Cardiac muscle cell (in vitro differentiated cells and primary cell): ENCODE measurements at regions not wholly inside any gene's neighbourhood (a gene's known extent, or its start where the extent isn't known, plus 50 kb on each side); places are given as distances from the start of the nearest gene placed in this dataset.

Source experiments
- DNase-seq, 2 donors: peaks; one replicate each; pipeline versions ENCODE4 v3.0.0 to v3.0.0-alpha.2; 2010 to 2017; ENCODE audit warnings: low read depth in 1 of 2, low spot score in 1 of 2
- H3K27ac ChIP-seq: fragments of 200-600 bp; sonication (generic); 2 replicates; pipeline ENCODE4 v1.5.1; 2016
- H3K27me3 ChIP-seq: fragments of 200-600 bp; sonication (generic); 2 replicates; pipeline ENCODE4 v1.6.0; 2016; ENCODE audit warnings: control low read depth
- H3K36me3 ChIP-seq: fragments of 200-600 bp; sonication (generic); 2 replicates; pipeline ENCODE4 v1.5.1; 2016; ENCODE audit warnings: control low read depth
- H3K4me1 ChIP-seq: fragments of 200-600 bp; sonication (generic); 2 replicates; pipeline ENCODE4 v1.8.1; 2017; ENCODE audit warnings: low read depth, mild to moderate bottlenecking, mixed run types
- H3K4me3 ChIP-seq: fragments of 200-600 bp; sonication (generic); 2 replicates; pipeline ENCODE4 v1.5.1; 2016; ENCODE audit warnings: mild to moderate bottlenecking
- H3K9me3 ChIP-seq: fragments of 200-600 bp; sonication (generic); 2 replicates; pipeline ENCODE4 v1.5.1; 2017; ENCODE audit warnings: low read depth, mild to moderate bottlenecking, control low read depth
- TF ChIP-seq, protein P1 (sequence below): IDR thresholded peaks from 2 replicates; pipeline ENCODE4 v1.5.1; 2012; ENCODE audit warnings: low read depth, mild to moderate bottlenecking, low read length

DNA sequence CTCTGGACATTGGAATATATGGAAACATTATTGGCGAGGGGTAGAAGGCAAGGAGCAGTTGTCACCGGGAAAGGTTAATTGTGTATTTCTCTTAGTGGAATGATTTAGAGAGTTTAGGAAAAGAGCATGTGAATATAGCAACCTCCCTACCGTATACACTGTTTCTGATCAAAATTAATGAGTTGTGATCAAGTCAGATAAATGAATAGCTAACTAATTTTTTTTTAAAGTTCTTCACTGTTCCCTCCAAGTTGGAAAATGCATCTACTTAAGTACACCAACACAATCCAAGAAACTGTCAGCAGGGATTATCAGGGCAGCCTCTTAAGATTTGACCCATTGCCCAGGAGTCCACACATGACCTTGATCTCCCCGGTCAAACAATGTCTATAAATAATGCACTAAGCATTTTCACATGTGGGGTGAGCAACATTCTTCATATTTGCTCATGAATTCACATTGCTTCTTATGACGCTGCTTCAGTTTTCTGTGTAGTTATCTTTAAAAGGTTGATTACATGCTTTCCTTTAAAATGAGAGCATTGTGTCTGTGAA lies 680.8 kb upstream of the NRSN1 start:
- no peak overlapping the region for H3K4me3 ChIP-seq
- TF ChIP-seq, protein P1, sequence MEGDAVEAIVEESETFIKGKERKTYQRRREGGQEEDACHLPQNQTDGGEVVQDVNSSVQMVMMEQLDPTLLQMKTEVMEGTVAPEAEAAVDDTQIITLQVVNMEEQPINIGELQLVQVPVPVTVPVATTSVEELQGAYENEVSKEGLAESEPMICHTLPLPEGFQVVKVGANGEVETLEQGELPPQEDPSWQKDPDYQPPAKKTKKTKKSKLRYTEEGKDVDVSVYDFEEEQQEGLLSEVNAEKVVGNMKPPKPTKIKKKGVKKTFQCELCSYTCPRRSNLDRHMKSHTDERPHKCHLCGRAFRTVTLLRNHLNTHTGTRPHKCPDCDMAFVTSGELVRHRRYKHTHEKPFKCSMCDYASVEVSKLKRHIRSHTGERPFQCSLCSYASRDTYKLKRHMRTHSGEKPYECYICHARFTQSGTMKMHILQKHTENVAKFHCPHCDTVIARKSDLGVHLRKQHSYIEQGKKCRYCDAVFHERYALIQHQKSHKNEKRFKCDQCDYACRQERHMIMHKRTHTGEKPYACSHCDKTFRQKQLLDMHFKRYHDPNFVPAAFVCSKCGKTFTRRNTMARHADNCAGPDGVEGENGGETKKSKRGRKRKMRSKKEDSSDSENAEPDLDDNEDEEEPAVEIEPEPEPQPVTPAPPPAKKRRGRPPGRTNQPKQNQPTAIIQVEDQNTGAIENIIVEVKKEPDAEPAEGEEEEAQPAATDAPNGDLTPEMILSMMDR: no peak
- peak; percentile 11 to 63 for DNase-seq
- H3K27ac ChIP-seq: peak overlapping the region; percentile 31
- no peaks in the 10 kb centered on the region for H3K36me3 ChIP-seq
- no peaks in the 10 kb centered on the region for H3K27me3 ChIP-seq
- H3K9me3 ChIP-seq: no peaks in the 10 kb centered on the region
- peaks cover 18% of the 10 kb centered on the region for H3K4me1 ChIP-seq

DNA sequence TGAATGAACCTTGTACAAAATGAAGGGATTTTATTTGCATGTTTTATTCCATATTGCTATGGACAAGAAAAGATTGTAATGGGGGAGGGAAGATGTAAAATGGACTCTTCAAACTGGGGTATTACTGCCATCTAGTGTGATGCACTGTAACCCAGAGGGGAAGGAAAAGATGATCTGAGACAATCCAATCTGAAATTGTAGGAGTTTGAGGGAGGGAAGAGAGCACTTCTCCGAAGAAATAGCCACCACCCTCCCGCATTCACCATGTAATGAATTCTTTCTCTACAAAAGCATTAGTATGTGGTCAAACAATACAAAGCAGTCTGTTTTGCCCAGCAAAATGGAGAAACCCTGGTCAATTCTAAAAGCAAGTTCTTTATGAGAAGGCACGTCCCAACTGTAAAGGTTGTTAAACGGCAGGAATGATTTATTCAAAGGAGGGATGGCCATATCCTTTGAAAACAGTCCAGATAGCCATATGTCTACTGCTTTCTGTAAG lies 679.5 kb upstream of the NRSN1 start:
- Histone ChIP-seq H3K36me3 (no peaks in the 10 kb centered on the region), H3K4me3 (no peak overlapping the region), H3K27me3 (no peaks in the 10 kb centered on the region), H3K4me1 (peaks cover 18% of the 10 kb centered on the region), H3K9me3 (no peaks in the 10 kb centered on the region), H3K27ac (no peak overlapping the region)
- TF ChIP-seq, protein P1: peak; percentile 76
- DNase-seq: peak; percentile 49 to 73

DNA sequence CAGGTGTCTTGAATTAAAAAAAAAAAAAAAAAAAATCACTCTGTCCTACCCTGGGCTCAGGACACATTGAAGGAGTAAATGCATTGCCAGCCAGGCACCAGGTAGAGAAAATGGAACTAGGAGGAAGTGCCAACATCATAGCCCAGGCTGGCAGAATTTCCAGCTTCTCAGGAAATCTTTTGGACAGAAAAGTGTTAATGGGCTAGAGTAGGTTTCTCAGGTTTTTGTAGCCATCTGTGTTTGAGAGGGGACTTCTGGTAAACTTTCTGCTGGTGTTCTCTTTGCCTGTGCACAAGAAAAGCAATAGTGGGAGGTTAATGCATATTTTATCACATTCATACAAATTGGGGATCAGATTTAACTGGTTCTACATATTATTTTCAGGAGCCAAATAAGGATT lies 678.3 kb upstream of the NRSN1 start:
- no peaks in the 10 kb centered on the region for H3K9me3 ChIP-seq
- no peak overlapping the region for H3K4me3 ChIP-seq
- no peak overlapping the region for H3K27ac ChIP-seq
- no peaks in the 10 kb centered on the region for H3K27me3 ChIP-seq
- TF ChIP-seq, protein P1: no peak
- peaks cover 18% of the 10 kb centered on the region for H3K4me1 ChIP-seq
- no peaks in the 10 kb centered on the region for H3K36me3 ChIP-seq
- no peak for DNase-seq

DNA sequence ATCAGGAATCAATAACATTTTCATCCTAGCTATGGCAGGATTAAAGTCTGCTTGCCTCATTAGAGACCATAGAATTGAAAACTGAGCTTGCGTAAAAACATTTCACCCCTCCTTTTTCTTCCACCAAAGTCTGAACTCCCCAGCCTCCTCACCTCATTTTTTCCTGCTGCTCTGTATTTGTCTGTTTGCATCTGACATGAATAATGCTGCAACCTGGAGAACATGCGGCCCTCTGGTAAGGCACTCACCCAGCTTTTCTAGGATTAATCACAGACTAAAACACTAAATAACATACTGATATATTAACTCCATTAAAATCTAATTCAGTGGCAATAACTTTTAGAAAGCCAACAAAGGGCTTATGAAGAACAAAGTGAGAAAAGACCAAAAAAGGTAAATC lies 677.7 kb upstream of the NRSN1 start:
- Histone ChIP-seq H3K4me3 (no peak overlapping the region), H3K27ac (no peak overlapping the region), H3K4me1 (peaks cover 18% of the 10 kb centered on the region), H3K27me3 (no peaks in the 10 kb centered on the region), H3K9me3 (no peaks in the 10 kb centered on the region), H3K36me3 (no peaks in the 10 kb centered on the region)
- DNase-seq: no peak
- TF ChIP-seq, protein P1: no peak

DNA sequence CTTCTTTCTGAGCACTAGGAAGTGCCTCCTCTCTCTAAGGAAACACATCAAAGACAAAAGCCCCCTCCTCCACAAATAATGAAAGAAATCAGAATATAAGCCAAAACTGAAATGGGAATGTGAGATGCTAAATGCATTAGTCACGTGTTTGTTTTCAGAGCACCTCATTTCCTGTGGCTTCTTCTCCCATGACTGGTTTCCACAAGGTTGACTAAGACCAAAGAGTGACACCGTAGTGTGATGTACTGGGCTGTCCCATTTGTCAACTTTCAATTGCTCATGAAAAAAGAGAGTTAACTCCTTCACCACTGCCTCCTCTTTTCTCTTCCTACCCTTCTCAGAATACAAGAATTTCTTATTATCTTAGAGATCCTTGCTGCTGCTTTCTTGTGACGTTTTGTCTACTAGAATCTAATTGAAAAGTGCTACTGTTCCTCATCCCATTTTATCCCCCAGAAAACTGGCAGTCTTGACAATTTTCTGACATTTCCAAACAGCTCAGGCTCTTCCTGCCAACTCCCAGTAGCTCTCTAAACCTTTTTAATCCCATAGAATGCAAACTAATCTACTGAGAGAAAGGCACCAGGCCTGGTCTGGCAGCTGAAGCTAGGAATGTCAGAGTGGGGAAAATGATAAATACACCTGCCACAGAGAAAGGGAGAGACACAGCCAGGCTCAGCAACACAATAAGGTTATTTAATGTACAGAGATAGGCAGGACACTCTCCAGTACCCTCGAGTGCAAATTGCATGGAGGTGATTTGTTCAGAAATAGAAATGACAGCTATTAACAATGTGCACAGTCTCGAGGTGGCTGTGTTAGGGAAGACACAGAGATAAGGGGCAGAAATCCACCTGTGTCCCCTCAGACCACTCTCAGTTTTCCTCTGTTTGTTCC lies 671.7 kb upstream of the NRSN1 start:
- TF ChIP-seq, protein P1: no peak
- H3K4me3 ChIP-seq: no peak overlapping the region
- H3K36me3 ChIP-seq: no peaks in the 10 kb centered on the region
- DNase-seq: peak in 1 of 2 donors; percentile 2
- H3K27ac ChIP-seq: no peak overlapping the region
- no peaks in the 10 kb centered on the region for H3K27me3 ChIP-seq
- no peaks in the 10 kb centered on the region for H3K4me1 ChIP-seq
- no peaks in the 10 kb centered on the region for H3K9me3 ChIP-seq
